T follicular helper cell (primary cell): ENCODE measurements at regions not wholly inside any gene's neighbourhood (a gene's known extent, or its start where the extent isn't known, plus 50 kb on each side); places are given as distances from the start of the nearest gene placed in this dataset.

Experiments used
- DNase-seq: peaks from one replicate; pipeline ENCODE4 v3.0.0-alpha.2; 2020; ENCODE audit warnings: low read depth

DNA sequence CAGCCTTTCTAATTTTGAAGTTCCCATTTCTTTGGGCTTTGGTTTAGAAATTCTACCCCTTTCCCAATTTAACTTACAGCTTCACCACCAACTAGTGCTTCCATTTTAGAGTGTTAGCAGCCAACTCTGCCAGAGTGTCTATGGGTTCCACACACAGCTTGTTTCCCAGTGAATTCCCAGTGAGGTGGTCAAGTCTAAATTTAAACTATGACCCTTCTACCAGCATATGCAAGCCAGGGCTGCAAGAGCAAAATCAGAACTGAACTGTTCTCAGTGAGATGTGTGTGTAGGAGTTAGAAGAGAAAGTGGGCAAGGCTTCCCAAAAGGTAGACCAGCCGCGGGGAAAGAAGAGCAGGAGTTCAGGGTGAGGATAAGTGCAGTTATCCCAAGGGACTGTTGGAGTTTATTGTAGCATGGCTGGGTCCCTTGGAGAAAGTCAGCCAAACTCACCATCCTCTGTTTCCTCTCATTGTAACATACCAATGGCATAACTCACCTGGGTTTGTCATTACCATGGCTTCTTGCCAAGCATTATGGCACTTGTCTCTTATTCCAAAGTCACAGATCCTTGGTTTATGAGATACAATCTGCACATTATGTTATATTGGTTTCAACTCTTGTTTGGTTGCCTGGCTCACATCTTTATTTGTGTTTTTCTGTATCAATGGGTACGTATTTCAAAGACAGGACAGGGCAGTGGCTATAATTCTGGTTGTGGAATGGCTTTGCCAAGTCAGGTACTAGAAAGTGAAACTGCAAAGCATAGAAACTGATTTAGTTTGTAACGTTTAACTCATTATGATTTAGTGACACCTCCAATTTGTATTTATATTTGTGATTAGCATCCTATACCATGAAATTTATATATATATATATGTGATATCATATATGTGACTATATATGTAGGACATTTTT is 130.2 kb upstream of the UMPS start:
- no peak for DNase-seq

DNA sequence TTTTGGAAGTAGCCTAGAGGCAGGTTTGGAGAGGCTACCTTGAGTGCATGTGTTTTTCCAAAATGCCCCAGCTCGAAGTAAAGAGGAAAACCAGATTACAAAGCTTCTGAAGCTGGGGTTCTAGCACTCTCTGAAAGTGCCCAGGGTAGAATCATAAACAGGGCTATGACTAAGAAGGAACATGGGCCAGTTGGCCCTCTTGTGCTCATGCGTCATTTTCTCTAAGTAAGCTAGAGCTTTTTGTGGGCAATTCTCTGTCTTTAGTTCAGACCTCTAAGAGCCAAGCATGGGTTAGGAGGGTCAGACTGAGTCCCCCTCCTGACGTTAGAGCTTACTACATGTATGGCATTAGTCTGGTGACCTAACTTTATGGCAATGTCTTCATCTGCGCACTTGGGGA is 129.5 kb upstream of the UMPS start:
- DNase-seq: no peak

DNA sequence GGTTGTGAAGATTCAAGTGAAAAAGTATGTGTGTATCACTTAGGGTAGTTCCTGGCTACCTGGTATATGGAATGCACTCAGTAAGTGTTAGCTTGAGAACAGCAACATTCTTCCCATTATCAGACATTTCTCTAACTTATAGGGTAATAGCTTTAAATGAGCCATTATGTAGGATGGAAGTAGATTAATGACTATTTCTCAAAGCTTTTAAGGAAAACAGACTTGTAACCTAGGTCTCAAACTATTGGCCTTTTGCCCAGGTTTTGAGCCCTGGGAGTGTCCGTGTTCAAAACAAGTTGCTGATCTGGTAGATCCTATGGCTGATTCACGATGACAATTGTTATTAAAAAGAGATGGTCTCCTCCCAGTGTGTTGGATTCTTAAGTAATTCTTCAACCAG is 129.1 kb upstream of the UMPS start:
- no peak for DNase-seq

DNA sequence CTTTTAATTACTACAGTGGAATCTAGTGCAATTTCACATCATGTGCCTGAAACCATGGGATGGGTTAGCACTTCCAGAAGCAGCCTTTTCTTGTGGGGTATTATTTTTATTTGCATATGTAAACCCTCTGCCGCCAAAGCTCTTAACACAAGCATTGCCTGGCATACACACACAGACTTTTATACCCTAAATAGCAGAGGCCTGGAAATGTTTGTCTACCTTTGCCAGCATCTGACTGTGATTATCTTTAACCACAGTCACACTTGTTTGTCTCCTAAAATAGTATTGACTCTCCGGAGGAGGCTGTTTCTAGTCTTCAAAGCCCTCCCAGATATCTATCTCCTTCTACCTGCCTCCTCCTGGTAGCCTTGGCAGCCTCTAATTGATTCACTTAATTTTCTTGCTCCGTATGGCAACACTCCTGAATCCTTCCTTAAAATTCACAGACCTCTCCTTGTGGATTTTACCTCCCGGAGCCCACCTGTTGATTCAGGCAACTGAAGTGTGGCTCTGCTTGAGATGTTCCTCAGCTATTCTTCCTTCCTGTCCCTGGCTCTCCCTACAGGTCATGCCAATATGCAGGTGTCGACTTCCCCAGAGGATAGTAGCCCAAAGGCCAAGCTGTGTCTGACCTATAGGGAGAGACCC is 127.1 kb upstream of the UMPS start:
- DNase-seq: no peak

DNA sequence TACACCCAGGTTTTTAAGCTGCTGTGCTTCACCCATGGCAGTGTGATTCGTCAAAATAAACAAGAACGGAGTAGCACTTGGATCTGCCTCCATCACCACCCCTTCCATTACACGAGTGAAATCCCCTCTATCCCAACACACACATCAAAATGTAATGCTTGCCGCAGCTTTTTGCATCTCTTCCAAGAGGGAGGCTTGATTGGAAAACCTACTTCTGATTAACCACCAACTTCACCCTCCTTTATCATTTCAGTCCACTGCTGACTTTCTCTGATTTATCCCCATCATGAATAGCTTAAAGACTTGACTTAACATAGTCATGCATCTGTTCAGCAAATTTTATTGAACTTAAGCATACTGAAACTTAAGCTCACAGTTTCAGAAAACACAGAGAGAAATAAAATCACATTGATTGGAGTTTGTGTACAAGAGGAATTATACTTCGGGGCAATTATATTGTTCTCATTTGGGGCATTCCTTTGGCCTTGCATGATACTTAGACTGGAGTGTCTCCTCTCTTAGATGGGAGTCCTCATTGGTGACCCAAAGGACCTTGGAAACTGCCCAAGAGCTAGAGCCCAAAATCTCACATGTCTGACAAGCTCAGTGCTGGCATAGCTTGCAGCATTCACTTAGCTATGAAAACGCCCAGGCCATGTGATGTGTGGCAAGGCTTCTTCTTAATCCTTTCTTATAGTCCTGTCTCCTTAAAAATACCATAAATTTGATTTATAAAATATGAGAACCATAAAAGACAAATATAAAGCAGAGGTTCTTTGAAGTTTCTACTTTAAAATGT is 124.3 kb upstream of the UMPS start:
- no peak for DNase-seq

DNA sequence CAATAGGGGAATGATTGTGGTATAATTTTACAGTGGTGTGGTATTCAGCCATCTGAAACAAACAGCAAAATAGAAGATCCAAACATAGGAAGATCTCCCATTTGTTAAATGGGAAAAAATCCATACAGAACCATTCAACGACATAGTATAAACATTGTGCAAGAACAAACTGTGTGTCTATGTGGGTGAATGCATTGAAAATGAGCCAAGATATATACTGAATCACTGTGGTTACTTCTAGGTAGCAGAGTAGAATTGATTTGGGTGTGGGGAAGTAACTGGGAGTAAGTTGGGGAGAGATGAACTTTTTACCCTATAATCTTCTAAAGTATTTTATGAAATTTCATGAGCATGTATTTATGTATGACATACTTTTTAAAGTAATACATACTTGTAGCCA is 123.1 kb upstream of the UMPS start:
- DNase-seq: no peak

DNA sequence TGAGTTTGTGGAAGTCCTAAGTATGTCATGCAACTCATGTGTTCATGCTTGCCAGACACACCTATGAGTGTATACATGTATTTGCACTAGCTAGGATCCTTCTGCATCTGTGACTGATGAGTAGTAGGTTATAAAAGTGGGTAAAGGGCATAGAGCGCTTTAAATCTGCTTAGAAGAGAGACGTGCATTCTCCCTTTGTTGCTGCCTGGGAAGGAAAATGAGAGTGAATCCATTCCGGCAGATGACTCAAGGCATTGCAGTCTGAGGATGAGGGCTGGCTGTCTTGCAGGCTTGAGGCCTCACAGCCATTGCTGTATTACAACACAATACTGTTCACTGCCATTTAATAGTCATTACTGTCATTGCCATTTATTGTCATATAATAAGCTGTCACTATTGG is 120.8 kb upstream of the UMPS start:
- no peak for DNase-seq

DNA sequence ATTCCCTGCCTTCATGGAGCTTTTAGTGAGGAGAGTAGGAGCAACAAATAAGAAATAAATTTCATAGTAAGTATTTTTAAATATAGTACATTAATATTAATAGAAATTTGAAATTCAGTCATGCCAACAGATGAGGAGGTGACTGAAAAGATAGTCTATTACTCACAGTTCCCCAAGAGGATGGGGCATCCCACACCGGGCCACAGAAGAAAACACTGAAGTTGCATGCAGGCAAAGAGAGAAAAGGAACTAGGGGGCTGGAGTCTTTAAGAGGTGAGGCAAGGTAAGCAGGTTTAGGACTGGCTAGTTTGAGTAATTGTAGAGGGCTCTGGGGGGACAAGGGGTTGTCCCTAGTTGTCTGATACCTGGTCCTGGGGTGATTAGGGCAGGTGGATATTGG is 120.1 kb upstream of the UMPS start:
- DNase-seq: no peak

DNA sequence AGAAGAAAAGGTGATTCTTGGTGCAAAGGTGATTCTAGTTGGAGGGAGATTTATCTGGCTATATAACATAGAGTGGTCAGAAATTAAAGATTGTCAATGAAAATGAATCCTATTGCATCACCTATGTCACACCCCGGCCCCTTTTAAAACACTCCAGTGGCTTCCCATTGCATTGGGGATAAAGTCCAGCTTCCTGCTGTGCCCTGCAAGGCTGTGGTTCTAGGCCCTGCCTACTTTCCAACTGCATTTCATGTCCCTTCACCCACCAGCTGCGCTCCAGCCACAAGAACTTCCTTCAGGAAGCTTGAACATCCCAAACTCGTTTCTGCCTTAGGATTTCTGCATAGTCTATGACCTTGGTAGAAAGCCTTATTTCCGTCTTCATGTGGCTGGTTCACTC is 118.7 kb upstream of the UMPS start:
- no peak for DNase-seq

DNA sequence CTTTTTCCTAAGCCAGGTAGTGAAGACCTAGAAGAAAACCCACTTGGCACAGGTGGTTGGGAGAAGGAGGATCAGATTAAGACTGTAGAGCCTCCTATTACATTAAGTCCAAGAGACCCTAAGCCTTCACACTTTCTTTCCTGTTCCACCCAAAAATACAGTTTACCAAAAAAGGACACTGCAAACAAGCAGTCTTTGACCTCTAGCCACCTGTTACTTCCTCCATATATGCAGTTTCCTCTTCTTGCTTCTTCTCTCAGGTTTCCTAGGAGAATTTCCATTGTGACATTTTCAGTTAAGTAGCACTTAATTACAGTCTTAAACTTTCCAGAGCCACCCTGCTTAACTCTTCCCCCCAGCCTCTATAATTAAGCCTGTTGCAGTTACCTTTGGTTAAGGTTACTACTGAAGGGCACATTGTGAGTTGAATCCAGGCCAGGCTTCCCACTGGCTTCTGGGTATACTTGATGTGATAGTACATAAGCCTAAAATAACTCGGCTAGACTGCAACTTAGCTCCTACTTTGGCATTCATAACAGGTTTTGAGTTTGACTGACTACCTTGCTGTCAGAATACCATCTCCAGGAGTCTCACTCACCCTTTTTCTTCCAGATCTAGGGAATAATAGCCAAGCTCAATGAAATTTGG is 114.2 kb upstream of the UMPS start:
- no peak for DNase-seq

DNA sequence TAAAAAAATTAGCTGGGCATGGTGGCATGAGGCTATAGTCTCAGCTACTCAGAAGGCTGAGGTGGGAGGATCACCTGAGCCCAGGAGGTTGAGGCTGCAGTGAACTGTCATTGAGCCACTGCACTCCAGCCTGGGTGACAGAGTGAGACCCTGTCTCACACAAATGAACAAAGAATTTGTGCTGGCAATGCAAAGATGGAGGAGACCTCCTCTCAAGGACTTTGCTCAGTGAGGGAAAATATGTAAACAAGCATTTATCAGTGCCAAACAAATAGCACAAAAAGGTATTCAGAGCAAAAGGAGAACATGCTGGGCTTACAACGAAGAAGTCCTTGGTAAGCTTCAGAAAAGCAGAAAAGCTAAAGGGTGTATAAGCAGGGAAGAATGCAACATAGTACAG is 113.1 kb upstream of the UMPS start:
- no peak for DNase-seq

DNA sequence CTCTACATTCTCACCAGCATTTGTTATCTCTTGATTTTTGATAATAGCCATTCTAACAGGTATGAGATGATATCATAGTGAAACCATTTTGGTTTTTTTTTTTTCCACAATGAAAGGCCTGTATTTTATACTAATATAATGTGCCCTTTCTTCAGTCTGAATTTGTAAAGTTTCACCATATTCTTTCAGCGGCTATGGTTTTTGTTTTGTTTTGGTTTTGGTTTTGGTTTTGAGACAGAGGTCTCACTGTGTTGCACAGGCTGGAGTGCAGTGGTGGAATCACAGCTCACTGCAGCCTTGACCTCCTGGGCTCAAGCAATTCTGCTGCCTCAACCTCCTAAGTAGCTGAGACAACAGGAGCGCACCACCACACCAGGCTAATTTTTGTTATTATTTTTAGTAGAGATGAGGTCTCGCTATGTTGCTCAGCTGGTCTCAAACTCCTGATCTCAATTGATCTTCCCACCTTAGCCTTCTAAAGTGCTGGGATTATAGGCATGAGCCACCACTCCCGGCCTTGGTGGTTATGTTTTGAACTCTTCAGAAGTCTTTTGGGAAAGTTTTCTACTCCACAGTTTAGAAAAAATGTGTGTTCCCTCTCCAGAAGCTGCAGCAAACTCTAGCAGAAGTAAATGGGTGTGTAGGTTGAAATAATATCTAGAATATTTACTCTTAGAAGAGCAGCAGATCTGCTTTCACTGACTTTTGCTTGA is 110.2 kb upstream of the UMPS start:
- DNase-seq: no peak

DNA sequence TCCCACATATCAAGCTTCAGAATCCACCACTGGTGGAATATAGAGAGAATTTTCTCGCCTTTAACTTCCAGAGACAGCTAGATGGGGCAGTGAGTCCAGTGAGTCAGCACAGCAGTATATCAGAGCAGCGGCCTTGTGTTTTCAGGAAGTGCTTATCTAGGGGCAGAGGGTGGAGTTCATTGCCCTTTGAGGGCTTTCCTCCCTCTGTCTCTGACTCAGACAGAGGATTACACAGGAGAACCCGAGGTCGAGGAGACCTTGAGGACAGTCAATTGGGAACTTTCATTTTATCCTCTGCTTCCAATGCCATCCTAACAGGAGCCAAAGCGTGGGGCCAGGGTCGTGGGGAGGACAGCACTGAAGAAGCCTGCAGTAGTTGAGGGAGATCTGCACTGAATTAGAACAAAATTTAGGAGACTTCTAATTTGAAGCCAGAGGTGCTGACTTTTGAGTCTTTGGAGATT is 109.6 kb upstream of the UMPS start:
- DNase-seq: no peak

DNA sequence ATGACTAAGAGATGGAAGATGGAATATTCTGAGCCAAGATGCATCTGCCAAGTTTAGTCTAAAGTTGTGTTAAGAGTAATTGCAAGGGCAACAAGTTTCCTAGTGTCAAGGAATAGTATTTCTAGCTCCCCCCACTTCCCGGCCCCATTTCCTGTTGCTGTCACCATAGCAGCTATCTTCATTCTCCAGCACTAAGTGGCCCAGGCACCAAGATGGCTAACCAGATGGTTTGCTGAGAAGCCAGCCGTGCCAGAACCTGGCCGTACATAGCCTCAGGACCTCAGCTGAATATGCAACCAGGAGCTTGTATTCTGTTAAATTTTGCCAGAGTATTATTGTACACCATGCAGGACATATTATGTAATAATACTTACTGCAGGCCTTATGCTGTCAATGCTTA is 108.8 kb upstream of the UMPS start:
- DNase-seq: no peak

DNA sequence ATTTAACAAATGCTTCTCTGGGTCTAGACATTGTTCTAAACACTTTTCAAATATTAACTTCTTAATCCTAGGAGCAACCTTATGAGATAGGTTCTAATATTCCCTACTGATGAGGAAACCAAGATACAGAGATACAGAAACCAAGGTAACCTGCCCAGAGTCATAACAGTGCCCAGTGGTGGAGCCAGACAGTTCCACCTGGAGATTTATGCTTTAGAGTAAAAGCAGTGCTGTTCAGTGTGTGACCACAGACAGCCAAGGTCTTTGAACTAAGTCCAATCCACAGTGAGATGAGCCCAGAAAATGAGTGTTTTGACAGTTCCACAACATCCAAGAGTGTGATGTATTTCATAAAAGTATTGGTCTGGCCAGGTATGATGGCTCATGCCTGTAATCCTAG is 105.2 kb upstream of the UMPS start:
- no peak for DNase-seq

DNA sequence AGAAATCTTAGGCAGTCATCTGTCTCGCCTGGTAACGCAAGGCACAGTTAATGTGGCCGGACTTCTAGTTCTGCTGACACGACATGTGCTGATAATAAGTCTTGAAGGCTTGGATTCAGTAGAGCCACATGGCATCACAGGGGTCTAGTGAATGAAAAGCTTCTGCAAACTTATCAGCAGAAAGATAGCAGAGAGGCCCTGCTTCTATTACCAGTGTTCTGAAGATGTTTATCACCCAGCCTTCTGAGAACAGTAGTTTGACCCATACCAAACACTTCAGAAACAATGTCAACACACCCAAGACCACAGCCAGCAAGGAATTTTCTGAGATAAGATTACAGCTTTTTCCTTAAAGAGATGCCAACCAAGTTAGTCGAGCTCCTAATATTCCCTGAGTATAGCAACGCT is 102.7 kb upstream of the UMPS start:
- no peak for DNase-seq

DNA sequence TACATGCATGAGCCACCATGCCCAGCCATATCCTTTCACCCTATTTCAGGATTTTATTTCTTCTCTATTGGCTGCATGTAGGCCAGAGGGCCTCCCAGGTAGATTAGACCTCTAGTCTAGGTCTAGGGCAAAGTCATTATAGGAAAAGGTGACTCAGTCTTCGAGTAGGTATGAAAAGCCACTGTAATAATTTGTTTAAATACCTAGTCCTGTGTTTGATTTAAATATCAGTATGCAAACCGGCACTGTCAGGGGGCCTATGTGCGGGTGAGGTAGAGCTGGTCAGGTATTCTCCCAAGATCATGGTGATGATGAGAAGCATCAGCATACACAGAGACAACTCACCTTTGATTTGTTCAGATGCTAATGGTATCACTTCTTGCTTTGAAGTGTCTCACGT is 101.4 kb upstream of the UMPS start:
- no peak for DNase-seq

DNA sequence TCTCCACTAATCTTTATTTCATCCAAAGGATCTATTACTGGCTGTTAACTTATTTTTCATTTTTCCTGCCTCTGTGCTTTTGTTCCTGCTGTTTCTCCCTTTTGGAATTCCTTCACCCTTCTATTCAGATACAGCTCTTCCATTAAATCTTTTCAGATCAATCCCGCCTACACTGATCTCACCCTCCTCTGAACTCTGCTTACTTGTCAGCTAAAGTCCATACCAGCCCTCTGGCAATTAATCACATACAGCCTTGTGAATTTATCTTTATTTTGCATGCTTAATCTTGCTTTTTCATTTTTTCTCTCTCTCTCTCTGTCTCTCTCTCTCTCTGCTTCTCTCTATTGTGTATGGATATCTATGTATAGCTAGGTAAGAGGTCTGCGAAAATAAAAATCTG is 100.8 kb upstream of the UMPS start:
- DNase-seq: no peak

DNA sequence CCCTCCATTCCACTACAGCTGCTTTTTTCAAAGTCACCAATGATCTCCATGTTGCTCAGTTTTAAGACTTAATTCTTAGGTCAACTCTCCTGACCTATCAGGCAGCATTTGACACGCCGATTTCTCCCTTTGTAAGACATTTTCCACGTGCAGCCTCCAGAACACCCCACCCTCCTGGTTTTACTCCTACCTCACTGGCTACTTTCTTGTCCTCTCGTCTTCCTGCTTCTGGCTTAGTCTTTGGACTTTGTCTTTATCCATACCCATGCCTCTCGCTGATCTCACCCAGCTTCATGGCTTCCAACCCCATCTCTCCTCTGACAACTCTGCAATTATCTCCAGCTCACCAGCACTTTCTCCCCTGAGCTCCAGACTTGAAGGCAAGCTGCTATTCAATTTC is 99.3 kb upstream of the UMPS start:
- DNase-seq: no peak

DNA sequence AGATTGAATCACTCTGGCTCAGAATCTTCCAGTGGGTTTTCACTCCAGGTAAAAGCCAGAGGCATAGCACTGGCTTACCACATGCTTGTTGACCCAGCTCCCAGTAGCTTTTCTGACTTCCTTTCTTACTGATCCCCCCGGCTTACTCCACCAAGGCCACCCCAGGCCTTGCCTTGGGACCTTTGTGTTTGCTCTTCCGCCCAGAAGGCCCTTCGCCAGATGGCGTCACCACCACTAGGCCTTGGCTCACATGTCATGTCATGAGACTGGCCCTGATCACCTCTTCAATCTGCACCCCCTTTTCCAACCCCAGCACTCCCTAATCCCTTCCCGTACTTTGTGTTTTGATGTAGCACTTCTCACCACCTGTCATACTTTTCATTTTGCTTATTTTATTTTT is 98.5 kb upstream of the UMPS start:
- DNase-seq: no peak

DNA sequence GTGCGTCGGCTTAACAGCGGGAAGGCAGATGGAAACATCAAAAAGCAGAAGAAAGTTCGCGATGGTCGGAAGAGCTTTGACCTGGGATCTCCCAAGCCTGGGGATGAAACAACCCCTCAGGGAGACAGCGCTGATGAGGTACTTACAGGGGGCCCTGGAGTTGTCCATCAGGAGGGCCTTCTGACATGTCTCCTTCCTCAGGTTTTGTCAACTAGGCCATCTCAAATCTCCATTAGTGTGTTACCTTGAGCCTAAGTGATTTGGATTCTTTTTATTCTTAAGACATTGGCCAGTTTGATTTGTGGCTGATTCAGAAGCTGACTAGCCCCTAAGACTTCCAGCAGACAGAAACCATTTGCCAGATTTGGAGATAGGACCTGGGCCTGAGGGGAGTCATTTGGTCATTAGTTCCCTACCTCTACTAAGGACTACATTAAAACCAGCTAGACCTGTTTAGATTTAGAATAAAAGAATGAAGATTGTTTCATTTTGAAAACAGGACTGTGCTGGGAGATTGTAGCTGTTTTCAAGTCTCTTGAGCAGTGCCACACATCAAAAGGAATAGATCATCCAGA is 97.6 kb upstream of the UMPS start:
- DNase-seq: no peak
